ENCODE measurements at regions not wholly inside any gene's neighbourhood (a gene's known extent, or its start where the extent isn't known, plus 50 kb on each side); places are given as distances from the start of the nearest gene placed in this dataset.

- TF ChIP-seq CTCF (IDR thresholded peaks at IDR 0.05; ENCODE audit: poor library complexity, severe bottlenecking) (no peak), POLR2AphosphoS5 (IDR thresholded peaks at IDR 0.05) (no peak)
Observed at GRCh38 chr14:51546099-51546498, 105.6 kb upstream of the FRMD6 start.
